ENCODE measurements at regions not wholly inside any gene's neighbourhood (a gene's known extent, or its start where the extent isn't known, plus 50 kb on each side); places are given as distances from the start of the nearest gene placed in this dataset.
"Not testable (repeated sequence)": the region's sequence is repeated elsewhere in the genome, so short reads cannot be mapped to it uniquely, and the experiment has no call there.

DNA sequence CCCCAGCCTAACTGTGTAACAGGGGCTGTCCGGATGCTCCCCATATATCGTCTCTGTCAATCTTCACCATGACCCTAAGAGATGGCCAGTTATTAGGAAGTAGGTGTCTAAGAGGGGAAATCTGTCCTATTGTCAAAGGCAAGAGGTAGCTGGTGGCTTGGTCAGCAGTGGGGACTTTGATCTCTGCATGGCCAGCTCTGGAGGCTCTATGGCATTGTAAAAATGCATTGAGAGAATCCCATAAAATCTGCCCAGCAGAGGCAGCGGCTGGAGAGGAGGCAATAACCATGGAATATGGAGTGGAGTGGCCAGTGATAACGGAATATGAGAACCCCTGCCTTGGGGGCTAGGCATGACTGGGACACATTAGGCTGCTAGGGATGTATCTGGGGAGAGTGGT is 88.8 kb downstream of the MRM1 start:
- no peak overlapping the region for H3K27ac Mint-ChIP-seq
- H3K4me3 Mint-ChIP-seq = no peak overlapping the region
- H3K9me3 Mint-ChIP-seq = no peaks in the 10 kb centered on the region
- no peak for TF ChIP-seq CTCF (IDR thresholded peaks at IDR 0.05)
- no peak for DNase-seq
- H3K27me3 Mint-ChIP-seq (ENCODE audit: insufficient read depth) = peaks cover 52% of the 10 kb centered on the region
- peaks cover 11% of the 10 kb centered on the region for H3K4me1 Mint-ChIP-seq (ENCODE audit: low read depth)
- H3K36me3 Mint-ChIP-seq (ENCODE audit: low read depth) = no peaks in the 10 kb centered on the region

DNA sequence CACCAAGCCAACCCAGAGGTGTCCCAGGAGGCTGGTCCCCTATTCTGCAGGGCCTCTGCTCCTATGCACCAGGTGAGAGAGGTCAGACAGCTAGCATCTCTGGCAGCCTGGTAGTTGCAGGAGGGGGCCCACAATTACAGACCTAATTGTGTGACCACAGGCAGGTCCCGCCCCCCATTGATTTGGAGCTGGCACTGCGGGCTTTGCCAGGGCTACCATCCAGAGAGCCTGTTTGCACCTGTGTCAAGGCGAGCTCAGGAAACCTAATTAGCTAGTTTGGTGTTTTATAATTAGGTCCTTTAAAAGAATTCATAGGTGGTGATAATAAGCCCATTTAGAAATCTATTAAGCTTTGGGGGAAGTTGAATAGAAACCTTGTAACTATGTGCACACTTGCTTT is 90.2 kb downstream of the MRM1 start:
- no peak overlapping the region for H3K4me3 Mint-ChIP-seq
- no peak for TF ChIP-seq CTCF (IDR thresholded peaks at IDR 0.05)
- no peaks in the 10 kb centered on the region for H3K9me3 Mint-ChIP-seq
- H3K27me3 Mint-ChIP-seq (ENCODE audit: insufficient read depth) = peaks cover 51% of the 10 kb centered on the region
- no peak overlapping the region for H3K27ac Mint-ChIP-seq
- no peak for DNase-seq
- peaks cover 3% of the 10 kb centered on the region; the same call in 1 of the 2 replicates for H3K4me1 Mint-ChIP-seq (ENCODE audit: low read depth)
- H3K36me3 Mint-ChIP-seq (ENCODE audit: low read depth) = no peaks in the 10 kb centered on the region

GRCh38 chr17:36695082-36695481 is 93.7 kb downstream of the MRM1 start:
- TF ChIP-seq CTCF (IDR thresholded peaks at IDR 0.05) = no peak

DNA sequence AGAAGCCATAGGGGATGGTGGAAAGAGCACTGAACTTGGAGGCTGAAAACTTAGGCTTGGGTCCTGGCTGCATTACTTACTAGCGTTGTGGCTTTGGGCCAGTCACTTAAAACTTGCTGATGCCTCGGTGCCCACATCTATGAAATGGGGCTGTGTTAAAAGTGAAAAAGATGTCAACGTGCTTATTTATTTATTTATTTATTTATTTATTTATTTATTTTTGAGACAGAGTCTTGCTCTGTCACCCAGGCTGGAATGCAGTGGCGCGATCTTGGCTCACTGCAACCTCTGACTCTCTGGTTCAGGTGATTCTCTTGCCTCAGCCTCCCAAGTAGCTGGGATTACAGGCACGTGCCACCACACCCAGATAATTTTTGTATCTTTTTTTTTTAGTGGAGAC is 94.3 kb downstream of the MRM1 start:
- not testable (repeated sequence) for DNase-seq; H3K27ac Mint-ChIP-seq; H3K4me1 Mint-ChIP-seq (ENCODE audit: low read depth); H3K4me3 Mint-ChIP-seq; H3K9me3 Mint-ChIP-seq; H3K36me3 Mint-ChIP-seq (ENCODE audit: low read depth)
- peaks cover 37% of the 10 kb centered on the region for H3K27me3 Mint-ChIP-seq (ENCODE audit: insufficient read depth)

More at GRCh38 chr17:36695082-36695481, 93.7 kb downstream of the MRM1 start:
- no peak for DNase-seq
- no peaks in the 10 kb centered on the region for H3K36me3 Mint-ChIP-seq (ENCODE audit: low read depth)
- H3K4me1 Mint-ChIP-seq (ENCODE audit: low read depth) = no peaks in the 10 kb centered on the region
- H3K4me3 Mint-ChIP-seq = no peak overlapping the region
- H3K9me3 Mint-ChIP-seq = no peaks in the 10 kb centered on the region
- no peak overlapping the region for H3K27ac Mint-ChIP-seq
- H3K27me3 Mint-ChIP-seq (ENCODE audit: insufficient read depth) = peaks cover 40% of the 10 kb centered on the region

DNA sequence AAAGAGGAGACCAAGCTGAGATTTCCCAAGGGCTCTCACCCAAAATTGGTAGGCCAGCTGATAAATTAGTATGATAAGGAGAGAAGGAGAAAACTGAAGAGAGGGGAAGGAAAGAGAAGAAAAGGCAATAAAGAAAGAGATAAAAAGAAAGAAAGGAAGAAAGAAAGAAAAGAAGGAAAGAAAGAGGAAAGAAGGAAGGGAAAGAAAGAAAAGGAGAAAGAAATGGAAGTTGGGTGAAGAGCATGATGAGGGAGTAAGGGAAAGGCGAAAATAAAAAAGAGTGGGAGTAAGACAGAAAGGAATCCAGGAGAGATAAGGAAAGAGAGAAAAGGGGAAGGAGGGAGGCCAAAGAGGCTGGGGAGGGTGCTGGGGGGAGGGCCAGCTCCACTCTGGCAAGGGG is 95.4 kb downstream of the MRM1 start:
- no peak for DNase-seq
- no peak for TF ChIP-seq CTCF (IDR thresholded peaks at IDR 0.05)
- Mint-ChIP-seq H3K4me3 (no peak overlapping the region), H3K4me1 (ENCODE audit: low read depth) (no peaks in the 10 kb centered on the region), H3K9me3 (no peaks in the 10 kb centered on the region), H3K27me3 (ENCODE audit: insufficient read depth) (peaks cover 40% of the 10 kb centered on the region), H3K27ac (no peak overlapping the region), H3K36me3 (ENCODE audit: low read depth) (no peaks in the 10 kb centered on the region)

DNA sequence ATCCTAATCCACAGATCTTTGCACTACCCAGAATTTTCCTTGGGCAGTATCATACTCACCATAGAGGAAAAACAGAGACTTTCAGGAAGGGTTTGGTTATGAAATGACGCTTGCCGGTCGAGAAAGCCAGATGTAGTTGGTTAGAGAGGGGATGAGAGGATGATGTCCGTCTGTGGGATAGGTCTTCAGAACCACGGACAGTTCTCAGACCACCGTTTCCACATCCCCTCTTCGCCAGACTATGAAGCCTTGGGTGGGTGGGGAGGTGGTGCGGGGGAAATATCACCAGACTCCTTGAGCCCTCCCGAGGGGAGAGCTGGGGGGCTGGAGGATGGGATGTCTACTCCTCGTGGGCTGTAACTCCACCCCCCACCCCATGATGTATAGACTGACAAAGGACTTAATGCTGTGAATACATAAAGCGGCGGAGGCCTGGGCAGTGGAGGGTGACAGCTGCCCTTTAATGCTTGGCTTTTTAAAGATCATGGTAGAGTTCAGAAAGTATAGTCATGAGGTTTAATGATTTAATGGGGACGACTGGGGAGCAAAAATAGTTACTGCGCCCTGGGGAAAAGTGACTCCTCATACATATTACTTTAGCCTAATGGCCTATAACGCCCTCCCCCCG is 96.6 kb downstream of the MRM1 start:
- Mint-ChIP-seq H3K4me1 (ENCODE audit: low read depth) (no peaks in the 10 kb centered on the region), H3K27me3 (ENCODE audit: insufficient read depth) (peaks cover 31% of the 10 kb centered on the region), H3K36me3 (ENCODE audit: low read depth) (no peaks in the 10 kb centered on the region), H3K4me3 (no peak overlapping the region), H3K27ac (no peak overlapping the region), H3K9me3 (no peaks in the 10 kb centered on the region)
- no peak for TF ChIP-seq CTCF (IDR thresholded peaks at IDR 0.05)
- DNase-seq = no peak
